Lower leg skin (tissue), 3 donors: ENCODE measurements at regions not wholly inside any gene's neighbourhood (a gene's known extent, or its start where the extent isn't known, plus 50 kb on each side); places are given as distances from the start of the nearest gene placed in this dataset.

Source experiments
- CTCF ChIP-seq, 3 donors: fragments of 450-650 bp; IDR thresholded peaks; one replicate each; pipeline ENCODE4 v1.5.1; 2016; ENCODE audit warnings: antibody characterized with exemption in 3 of 3, mild to moderate bottlenecking in 3 of 3, moderate library complexity in 2 of 3
- POLR2A ChIP-seq, 2 donors: fragments of 450-650 bp; IDR thresholded peaks; one replicate each; pipeline ENCODE4 v1.6.1; 2016 to 2017; ENCODE audit warnings: antibody characterized with exemption in 2 of 2, mild to moderate bottlenecking in 1 of 2, moderate library complexity in 1 of 2

- TF ChIP-seq CTCF (IDR thresholded peaks at IDR 0.05) = no peak
- TF ChIP-seq POLR2A (IDR thresholded peaks at IDR 0.05) = no peak
These were observed 1249.0 kb upstream of the FAM98A start for GRCh38 chr2:34848132-34848531.
